ENCODE measurements at regions not wholly inside any gene's neighbourhood (a gene's known extent, or its start where the extent isn't known, plus 50 kb on each side); places are given as distances from the start of the nearest gene placed in this dataset.

GRCh38 chr20:1823450-1823844 is 71.8 kb upstream of the SIRPA start:
- TF ChIP-seq, protein P1, sequence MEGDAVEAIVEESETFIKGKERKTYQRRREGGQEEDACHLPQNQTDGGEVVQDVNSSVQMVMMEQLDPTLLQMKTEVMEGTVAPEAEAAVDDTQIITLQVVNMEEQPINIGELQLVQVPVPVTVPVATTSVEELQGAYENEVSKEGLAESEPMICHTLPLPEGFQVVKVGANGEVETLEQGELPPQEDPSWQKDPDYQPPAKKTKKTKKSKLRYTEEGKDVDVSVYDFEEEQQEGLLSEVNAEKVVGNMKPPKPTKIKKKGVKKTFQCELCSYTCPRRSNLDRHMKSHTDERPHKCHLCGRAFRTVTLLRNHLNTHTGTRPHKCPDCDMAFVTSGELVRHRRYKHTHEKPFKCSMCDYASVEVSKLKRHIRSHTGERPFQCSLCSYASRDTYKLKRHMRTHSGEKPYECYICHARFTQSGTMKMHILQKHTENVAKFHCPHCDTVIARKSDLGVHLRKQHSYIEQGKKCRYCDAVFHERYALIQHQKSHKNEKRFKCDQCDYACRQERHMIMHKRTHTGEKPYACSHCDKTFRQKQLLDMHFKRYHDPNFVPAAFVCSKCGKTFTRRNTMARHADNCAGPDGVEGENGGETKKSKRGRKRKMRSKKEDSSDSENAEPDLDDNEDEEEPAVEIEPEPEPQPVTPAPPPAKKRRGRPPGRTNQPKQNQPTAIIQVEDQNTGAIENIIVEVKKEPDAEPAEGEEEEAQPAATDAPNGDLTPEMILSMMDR (IDR thresholded peaks at IDR 0.05; ENCODE audit: insufficient read depth, low read length, poor library complexity, severe bottlenecking) = no peak
- no peak for TF ChIP-seq EZH2phosphoT487 (conservative IDR thresholded peaks at IDR 0.05; ENCODE audit: low read length)
